ENCODE measurements at regions not wholly inside any gene's neighbourhood (a gene's known extent, or its start where the extent isn't known, plus 50 kb on each side); places are given as distances from the start of the nearest gene placed in this dataset.
A peak's percentile ranks its signal among the peaks of the same experiment; 100 is the strongest.
"Not testable (repeated sequence)": the region's sequence is repeated elsewhere in the genome, so short reads cannot be mapped to it uniquely, and the experiment has no call there.

DNA sequence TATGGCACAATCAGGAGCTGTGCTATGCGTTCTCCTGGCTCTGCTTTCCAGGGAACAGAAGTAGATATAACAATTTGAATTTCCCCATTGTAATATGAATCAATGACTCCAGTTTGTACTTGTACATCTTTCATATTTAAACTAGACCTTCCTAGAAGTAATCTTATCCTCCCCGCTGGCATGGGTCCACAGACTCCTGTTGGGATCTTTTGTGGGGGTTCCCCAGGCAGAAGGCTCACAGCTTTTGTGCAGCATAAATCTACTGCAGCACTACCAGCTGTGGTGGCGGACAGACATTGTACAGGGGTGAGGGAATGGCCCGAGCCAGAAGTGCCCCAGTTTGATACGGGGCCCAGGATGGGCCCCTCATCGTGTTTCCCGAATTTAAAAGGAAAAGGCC lies 1042.1 kb downstream of the STPG2 start:
- in situ Hi-C loops (cut with MboI; ENCODE audit: low sequenced_read_pairs), result not testable (repeated sequence)
- DNase-seq (ENCODE audit: low spot score in 2 of 2), result peak; percentile 27 to 65

DNA sequence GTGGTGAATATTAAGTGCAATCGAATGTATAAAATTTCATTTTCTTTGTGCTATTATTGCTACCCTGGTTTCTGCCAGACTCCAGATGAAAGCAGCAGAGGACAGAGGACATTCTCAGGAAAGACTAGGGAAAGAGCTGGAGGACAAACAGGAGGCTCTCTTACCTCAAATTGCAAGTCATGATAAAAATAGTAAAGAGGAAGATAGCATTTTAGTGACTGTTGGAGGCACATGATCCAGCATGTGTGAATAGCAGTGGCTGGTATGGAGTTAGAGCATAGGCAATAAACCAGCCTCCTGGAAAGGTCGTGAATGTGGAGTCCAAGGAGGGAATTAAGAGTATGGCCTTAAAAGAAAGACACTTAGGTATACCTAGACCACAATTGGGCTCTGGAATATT lies 1040.0 kb downstream of the STPG2 start:
- in situ Hi-C loops (cut with MboI; ENCODE audit: low sequenced_read_pairs), result no loop called here
- Histone ChIP-seq H3K4me1 (no peaks in the 10 kb centered on the region), H3K27me3 (ENCODE audit: low read depth) (no peaks in the 10 kb centered on the region), H3K36me3 (replicated peaks) (no peaks in the 10 kb centered on the region), H3K4me3 (no peak overlapping the region), H3K9me3 (no peaks in the 10 kb centered on the region)
- DNase-seq (ENCODE audit: low spot score in 2 of 2), result no peak

More for the DNA sequence above, 1042.1 kb downstream of the STPG2 start:
- not testable (repeated sequence) for H3K9me3 ChIP-seq; H3K4me3 ChIP-seq; H3K36me3 ChIP-seq (replicated peaks); H3K27me3 ChIP-seq (ENCODE audit: low read depth); H3K4me1 ChIP-seq

DNA sequence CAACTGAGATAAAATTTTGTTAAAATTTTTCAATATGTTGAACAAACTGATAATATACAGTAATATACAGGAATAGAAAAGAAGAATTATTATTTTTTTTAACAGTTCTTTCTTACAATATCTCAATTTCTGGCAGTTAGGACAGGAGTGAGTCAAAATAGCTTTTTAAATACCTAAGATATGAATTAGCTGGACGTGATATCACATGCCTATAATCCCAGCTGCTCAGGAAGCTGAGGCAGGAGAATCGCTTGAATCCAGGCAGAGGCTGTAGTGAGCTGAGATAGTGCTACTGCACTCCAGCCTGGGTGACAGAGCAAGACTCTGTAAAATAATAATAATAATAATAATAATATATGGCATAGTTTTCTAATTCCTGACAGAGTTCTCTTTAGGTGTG lies 1039.3 kb downstream of the STPG2 start:
- H3K27me3 ChIP-seq (ENCODE audit: low read depth), result no peaks in the 10 kb centered on the region
- H3K4me3 ChIP-seq, result no peak overlapping the region
- no peak for DNase-seq (ENCODE audit: low spot score in 2 of 2)
- no peaks in the 10 kb centered on the region for H3K4me1 ChIP-seq
- H3K9me3 ChIP-seq, result no peaks in the 10 kb centered on the region
- no peaks in the 10 kb centered on the region for H3K36me3 ChIP-seq (replicated peaks)
- in situ Hi-C loops (cut with MboI; ENCODE audit: low sequenced_read_pairs), result no loop called here

DNA sequence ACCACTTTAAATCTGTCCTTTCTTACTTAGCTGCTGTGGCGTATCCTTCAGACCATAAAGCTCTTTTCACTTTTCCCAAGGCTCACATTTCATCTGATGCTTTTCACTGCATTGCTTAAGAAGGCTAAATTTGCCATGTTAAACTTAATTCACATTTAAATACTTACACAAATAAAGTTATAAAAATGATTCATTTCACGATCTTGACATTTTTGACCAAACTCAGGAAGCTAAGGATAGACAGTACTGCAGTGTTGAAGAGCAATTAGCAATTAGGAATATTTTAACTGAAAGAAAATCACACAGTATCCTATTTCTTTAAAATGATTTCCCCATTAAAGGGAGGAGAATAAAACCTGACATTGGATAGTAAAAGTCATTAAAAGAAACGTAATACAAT lies 1038.6 kb downstream of the STPG2 start:
- Histone ChIP-seq H3K4me1 (no peaks in the 10 kb centered on the region), H3K27me3 (ENCODE audit: low read depth) (no peaks in the 10 kb centered on the region)

GRCh38 chr4:97105347-97106099 lies 1037.8 kb downstream of the STPG2 start:
- Histone ChIP-seq H3K36me3 (replicated peaks) (no peaks in the 10 kb centered on the region), H3K9me3 (no peaks in the 10 kb centered on the region), H3K27me3 (ENCODE audit: low read depth) (no peaks in the 10 kb centered on the region), H3K4me3 (no peak overlapping the region), H3K4me1 (no peaks in the 10 kb centered on the region)
- no peak for DNase-seq (ENCODE audit: low spot score in 2 of 2)
- in situ Hi-C loops (cut with MboI; ENCODE audit: low sequenced_read_pairs), result no loop called here

More for the DNA sequence above, 1038.6 kb downstream of the STPG2 start:
- in situ Hi-C loops (cut with MboI; ENCODE audit: low sequenced_read_pairs), result no loop called here
- H3K9me3 ChIP-seq, result no peaks in the 10 kb centered on the region
- no peak for DNase-seq (ENCODE audit: low spot score in 2 of 2)
- H3K4me3 ChIP-seq, result no peak overlapping the region
- no peaks in the 10 kb centered on the region for H3K36me3 ChIP-seq (replicated peaks)

GRCh38 chr4:97106161-97106560 lies 1037.1 kb downstream of the STPG2 start:
- in situ Hi-C loops (cut with MboI; ENCODE audit: low sequenced_read_pairs), result no loop called here
- Histone ChIP-seq H3K27me3 (ENCODE audit: low read depth) (no peaks in the 10 kb centered on the region), H3K4me1 (no peaks in the 10 kb centered on the region), H3K4me3 (no peak overlapping the region), H3K36me3 (replicated peaks) (no peaks in the 10 kb centered on the region), H3K9me3 (no peaks in the 10 kb centered on the region)
- DNase-seq (ENCODE audit: low spot score in 2 of 2), result no peak

- Histone ChIP-seq H3K4me1 (no peaks in the 10 kb centered on the region), H3K9me3 (no peaks in the 10 kb centered on the region), H3K4me3 (no peak overlapping the region), H3K36me3 (replicated peaks) (no peaks in the 10 kb centered on the region), H3K27me3 (ENCODE audit: low read depth) (no peaks in the 10 kb centered on the region)
- no peak for DNase-seq (ENCODE audit: low spot score in 2 of 2)
- in situ Hi-C loops (cut with MboI; ENCODE audit: low sequenced_read_pairs), result no loop called here
These were observed 1032.8 kb downstream of the STPG2 start for GRCh38 chr4:97110506-97110905.

DNA sequence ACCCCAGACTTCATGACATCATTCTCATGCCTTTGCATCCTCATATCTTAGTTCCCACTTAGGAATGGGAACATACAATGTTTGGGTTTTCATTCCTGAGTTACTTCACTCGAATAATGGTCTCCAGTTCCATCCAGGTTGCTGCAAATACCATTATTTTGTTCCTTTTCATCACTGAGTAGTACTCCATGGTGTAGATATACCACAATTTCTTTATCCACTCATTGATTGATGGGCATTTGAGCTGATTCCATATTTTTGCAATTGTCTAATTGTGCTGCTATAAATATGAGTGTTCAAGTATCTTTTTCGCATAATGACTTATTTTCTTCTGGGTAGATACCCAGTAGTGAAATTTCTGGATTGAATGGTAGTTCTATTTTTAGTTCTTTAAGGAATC lies 1026.8 kb downstream of the STPG2 start:
- no peak for DNase-seq (ENCODE audit: low spot score in 2 of 2)
- no peaks in the 10 kb centered on the region for H3K9me3 ChIP-seq
- H3K4me1 ChIP-seq, result no peaks in the 10 kb centered on the region
- no peaks in the 10 kb centered on the region for H3K36me3 ChIP-seq (replicated peaks)
- in situ Hi-C loops (cut with MboI; ENCODE audit: low sequenced_read_pairs), result no loop called here
- no peak overlapping the region for H3K4me3 ChIP-seq
- no peaks in the 10 kb centered on the region for H3K27me3 ChIP-seq (ENCODE audit: low read depth)

DNA sequence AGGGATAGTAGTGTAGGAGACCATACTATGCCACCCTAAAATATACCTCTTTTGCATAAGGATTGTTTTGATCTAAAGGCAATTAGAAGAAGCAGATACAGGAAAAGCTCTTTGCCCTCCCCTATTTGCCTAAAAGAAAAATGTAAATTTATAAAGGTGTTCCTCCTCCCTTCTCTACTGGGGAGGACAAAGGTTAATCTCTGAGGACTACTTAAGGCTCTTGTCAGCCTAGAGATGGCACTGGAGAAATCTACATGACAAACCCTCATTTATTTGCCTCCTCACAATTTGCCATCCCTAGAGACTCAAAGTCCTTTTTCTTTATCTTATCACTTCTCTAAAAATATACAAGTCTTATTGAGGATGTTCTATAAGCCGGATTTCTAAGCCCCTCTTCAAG lies 1021.8 kb downstream of the STPG2 start:
- in situ Hi-C loops (cut with MboI; ENCODE audit: low sequenced_read_pairs), result no loop called here
- no peaks in the 10 kb centered on the region; the same call in 1 of the 2 replicates for H3K9me3 ChIP-seq
- H3K4me3 ChIP-seq, result no peak overlapping the region

DNA sequence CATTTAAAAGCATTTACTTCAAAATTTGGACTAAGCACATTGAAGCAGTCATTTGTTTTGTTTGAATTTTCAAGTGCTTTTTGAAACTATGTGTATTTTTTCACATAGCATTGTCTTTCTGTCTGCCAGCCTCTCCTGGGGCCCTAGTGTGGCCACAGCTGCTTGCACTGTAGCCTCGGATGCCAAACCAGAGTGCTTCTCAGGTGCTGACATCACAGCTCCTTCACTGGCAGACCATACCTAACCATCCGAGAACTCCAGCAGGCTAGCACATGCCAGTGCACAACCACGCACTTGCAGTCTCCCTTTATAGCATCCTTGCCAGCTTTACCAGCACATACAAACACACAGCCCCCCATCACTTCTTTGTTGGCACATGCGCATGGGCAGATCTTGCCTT lies 1019.7 kb downstream of the STPG2 start:
- no peaks in the 10 kb centered on the region; the same call in 1 of the 2 replicates for H3K4me1 ChIP-seq
- H3K36me3 ChIP-seq (replicated peaks), result no peaks in the 10 kb centered on the region
- in situ Hi-C loops (cut with MboI; ENCODE audit: low sequenced_read_pairs), result no loop called here
- no peaks in the 10 kb centered on the region for H3K27me3 ChIP-seq (ENCODE audit: low read depth)
- DNase-seq (ENCODE audit: low spot score in 2 of 2), result no peak
- no peaks in the 10 kb centered on the region; the same call in 1 of the 2 replicates for H3K9me3 ChIP-seq
- H3K4me3 ChIP-seq, result no peak overlapping the region

More for the DNA sequence above, 1021.8 kb downstream of the STPG2 start:
- no peaks in the 10 kb centered on the region; the same call in 1 of the 2 replicates for H3K4me1 ChIP-seq
- H3K27me3 ChIP-seq (ENCODE audit: low read depth), result no peaks in the 10 kb centered on the region
- peak in 1 of 2 experiments; percentile 49 for DNase-seq (ENCODE audit: low spot score in 2 of 2)
- H3K36me3 ChIP-seq (replicated peaks), result no peaks in the 10 kb centered on the region

- no peaks in the 10 kb centered on the region for H3K9me3 ChIP-seq
- in situ Hi-C loops (cut with MboI; ENCODE audit: low sequenced_read_pairs), result no loop called here
- no peak overlapping the region for H3K4me3 ChIP-seq
- no peaks in the 10 kb centered on the region for H3K27me3 ChIP-seq (ENCODE audit: low read depth)
- DNase-seq (ENCODE audit: low spot score in 2 of 2), result no peak
- no peaks in the 10 kb centered on the region for H3K36me3 ChIP-seq (replicated peaks)
- peaks cover 4% of the 10 kb centered on the region; the same call in 1 of the 2 replicates for H3K4me1 ChIP-seq
These were observed 1010.8 kb downstream of the STPG2 start for GRCh38 chr4:97132435-97132834.

DNA sequence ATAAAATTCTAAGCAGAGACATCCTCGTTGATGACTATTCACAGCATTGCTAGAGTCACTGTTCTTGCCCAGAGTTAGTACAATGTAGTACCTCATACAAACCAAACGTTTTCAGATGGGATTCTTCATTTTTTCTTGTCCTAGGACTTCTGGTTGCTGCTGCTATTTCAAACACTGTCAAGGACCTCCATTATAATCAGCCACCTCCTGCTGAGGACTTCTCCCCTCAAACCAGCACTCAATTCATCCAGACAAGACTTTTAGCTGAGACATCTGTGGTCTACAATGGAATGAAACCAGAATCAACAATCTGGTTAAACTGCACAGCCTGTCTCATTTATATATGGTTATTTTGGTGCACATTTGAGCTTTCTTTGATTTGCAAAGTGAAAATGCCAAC lies 1008.8 kb downstream of the STPG2 start:
- DNase-seq (ENCODE audit: low spot score in 2 of 2), result no peak
- Histone ChIP-seq H3K27me3 (ENCODE audit: low read depth) (no peaks in the 10 kb centered on the region), H3K9me3 (no peaks in the 10 kb centered on the region), H3K4me3 (no peak overlapping the region), H3K36me3 (replicated peaks) (no peaks in the 10 kb centered on the region), H3K4me1 (peaks cover 4% of the 10 kb centered on the region; the same call in 1 of the 2 replicates)
- in situ Hi-C loops (cut with MboI; ENCODE audit: low sequenced_read_pairs), result no loop called here

DNA sequence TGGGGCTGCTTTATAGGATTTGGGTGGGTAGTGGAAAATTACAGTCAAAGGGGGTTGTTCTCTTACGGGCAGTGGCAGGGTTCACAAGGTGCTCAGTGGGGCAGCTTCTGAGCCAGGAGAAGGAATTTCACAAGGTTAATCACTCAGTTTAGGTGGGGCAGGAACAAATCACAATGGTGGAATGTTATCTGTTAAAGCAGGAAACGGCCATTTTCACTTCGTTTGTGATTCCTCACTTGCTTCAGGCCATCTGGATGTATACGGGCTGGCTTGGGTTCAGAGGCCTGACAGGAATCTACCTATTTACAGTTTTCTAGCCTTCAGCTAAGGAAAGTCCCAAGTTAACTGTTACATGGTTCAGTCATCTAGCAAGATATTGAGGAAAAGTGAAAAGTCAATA lies 1003.5 kb downstream of the STPG2 start:
- Histone ChIP-seq H3K4me3 (no peak overlapping the region), H3K27me3 (ENCODE audit: low read depth) (no peaks in the 10 kb centered on the region), H3K9me3 (no peaks in the 10 kb centered on the region), H3K36me3 (replicated peaks) (no peaks in the 10 kb centered on the region), H3K4me1 (no peaks in the 10 kb centered on the region)
- DNase-seq (ENCODE audit: low spot score in 2 of 2), result no peak
- in situ Hi-C loops (cut with MboI; ENCODE audit: low sequenced_read_pairs), result no loop called here

GRCh38 chr4:97140545-97140944 lies 1002.7 kb downstream of the STPG2 start:
- H3K9me3 ChIP-seq, result no peaks in the 10 kb centered on the region
- H3K4me3 ChIP-seq, result no peak overlapping the region
- H3K36me3 ChIP-seq (replicated peaks), result no peaks in the 10 kb centered on the region
- in situ Hi-C loops (cut with MboI; ENCODE audit: low sequenced_read_pairs), result no loop called here
- no peaks in the 10 kb centered on the region for H3K27me3 ChIP-seq (ENCODE audit: low read depth)
- no peak for DNase-seq (ENCODE audit: low spot score in 2 of 2)
- no peaks in the 10 kb centered on the region for H3K4me1 ChIP-seq

GRCh38 chr4:97141332-97141731 lies 1001.9 kb downstream of the STPG2 start:
- H3K4me3 ChIP-seq; H3K9me3 ChIP-seq; H3K4me1 ChIP-seq; H3K27me3 ChIP-seq (ENCODE audit: low read depth); DNase-seq (ENCODE audit: low spot score in 2 of 2); in situ Hi-C loops (cut with MboI; ENCODE audit: low sequenced_read_pairs); H3K36me3 ChIP-seq (replicated peaks): not testable (repeated sequence)

All from HAP-1 (cell line).